Loucy (cell line): ENCODE measurements at regions not wholly inside any gene's neighbourhood (a gene's known extent, or its start where the extent isn't known, plus 50 kb on each side); places are given as distances from the start of the nearest gene placed in this dataset.

Experiments used
- EZH2phosphoT487 ChIP-seq: fragments of 200-600 bp; IDR thresholded peaks from 2 replicates; pipeline ENCODE4 v1.6.1; 2018; ENCODE audit warnings: antibody characterized with exemption, mild to moderate bottlenecking, moderate library complexity, borderline replicate concordance
- TF ChIP-seq, protein P1 (sequence below): fragments of 200-600 bp; sonication (generic); conservative IDR thresholded peaks from 2 replicates; pipeline ENCODE4 v1.5.1; 2014; ENCODE audit warnings: mild to moderate bottlenecking, antibody characterized with exemption, low read length

DNA sequence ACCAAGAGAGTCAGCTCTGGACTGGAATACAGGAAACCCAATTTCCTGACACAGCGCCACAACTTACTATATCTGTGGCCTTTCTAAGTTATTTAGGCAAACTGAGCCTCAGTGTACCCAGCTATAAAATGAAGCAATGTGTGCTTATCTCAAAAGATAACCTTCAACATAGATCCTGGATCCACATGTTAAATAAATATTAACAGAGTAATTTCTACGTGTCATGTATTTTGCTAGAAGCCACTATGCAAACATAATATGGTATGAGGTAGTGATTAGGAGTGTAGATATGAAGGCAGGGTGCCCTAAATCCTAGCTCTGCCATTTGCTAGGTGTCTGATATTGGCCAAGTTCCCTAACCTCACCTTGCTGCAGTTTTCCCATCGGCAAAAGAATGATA, 527.0 kb downstream of the RAB28 start:
- TF ChIP-seq, protein P1, sequence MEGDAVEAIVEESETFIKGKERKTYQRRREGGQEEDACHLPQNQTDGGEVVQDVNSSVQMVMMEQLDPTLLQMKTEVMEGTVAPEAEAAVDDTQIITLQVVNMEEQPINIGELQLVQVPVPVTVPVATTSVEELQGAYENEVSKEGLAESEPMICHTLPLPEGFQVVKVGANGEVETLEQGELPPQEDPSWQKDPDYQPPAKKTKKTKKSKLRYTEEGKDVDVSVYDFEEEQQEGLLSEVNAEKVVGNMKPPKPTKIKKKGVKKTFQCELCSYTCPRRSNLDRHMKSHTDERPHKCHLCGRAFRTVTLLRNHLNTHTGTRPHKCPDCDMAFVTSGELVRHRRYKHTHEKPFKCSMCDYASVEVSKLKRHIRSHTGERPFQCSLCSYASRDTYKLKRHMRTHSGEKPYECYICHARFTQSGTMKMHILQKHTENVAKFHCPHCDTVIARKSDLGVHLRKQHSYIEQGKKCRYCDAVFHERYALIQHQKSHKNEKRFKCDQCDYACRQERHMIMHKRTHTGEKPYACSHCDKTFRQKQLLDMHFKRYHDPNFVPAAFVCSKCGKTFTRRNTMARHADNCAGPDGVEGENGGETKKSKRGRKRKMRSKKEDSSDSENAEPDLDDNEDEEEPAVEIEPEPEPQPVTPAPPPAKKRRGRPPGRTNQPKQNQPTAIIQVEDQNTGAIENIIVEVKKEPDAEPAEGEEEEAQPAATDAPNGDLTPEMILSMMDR = no peak
- TF ChIP-seq EZH2phosphoT487 = no peak
